WTC11 (cell line): ENCODE measurements at regions not wholly inside any gene's neighbourhood (a gene's known extent, or its start where the extent isn't known, plus 50 kb on each side); places are given as distances from the start of the nearest gene placed in this dataset.

Source experiments
- ATAC-seq: fragments of 200-7000 bp; cut with Tn5 transposase; 2 replicates; pipeline ENCODE4 v1.10.0; 2021; ENCODE audit warnings: mild to moderate bottlenecking, moderate library complexity
- CTCF ChIA-PET: fragments of 300-600 bp; sonication (Branson Sonifier 250); formaldehyde crosslinking; loops from one replicate; lab custom pipeline; 2021; ENCODE audit warnings: antibody characterized with exemption; lab: Charles Lee
- POLR2A ChIA-PET: fragments of 350-600 bp; sonication (Branson Sonifier 250); formaldehyde crosslinking; loops from one replicate; lab custom pipeline; 2021; ENCODE audit warnings: antibody characterized with exemption; lab: Charles Lee
- DNase-seq: peaks from one replicate; pipeline ENCODE4 v3.0.0; 2021; ENCODE audit warnings: low spot score
- H3K27ac Mint-ChIP-seq: 2 replicates; pipeline ENCODE4 v1.8.0; 2021; ENCODE audit warnings: mixed read lengths
- H3K27me3 Mint-ChIP-seq: 2 replicates; pipeline ENCODE4 v1.8.0; 2021; ENCODE audit warnings: low read depth, mild to moderate bottlenecking, moderate library complexity, mixed read lengths
- H3K36me3 Mint-ChIP-seq: 2 replicates; pipeline ENCODE4 v1.8.0; 2021; ENCODE audit warnings: mixed read lengths
- H3K4me1 Mint-ChIP-seq: 2 replicates; pipeline ENCODE4 v1.8.0; 2022; ENCODE audit warnings: mixed read lengths
- H3K4me3 Mint-ChIP-seq: 2 replicates; pipeline ENCODE4 v1.8.0; 2021; ENCODE audit warnings: mild to moderate bottlenecking, moderate library complexity, mixed read lengths
- H3K9me3 Mint-ChIP-seq: 2 replicates; pipeline ENCODE4 v1.8.0; 2021; ENCODE audit warnings: mixed read lengths
- ATF2 ChIP-seq: sonication (generic); formaldehyde crosslinking; IDR thresholded peaks from 2 replicates; pipeline ENCODE4 v1.8.1; 2022; ENCODE audit warnings: low read depth, missing genetic modification reagents, borderline replicate concordance
- ATF6 ChIP-seq: sonication (generic); formaldehyde crosslinking; IDR thresholded peaks from 2 replicates; pipeline ENCODE4 v1.8.1; 2023; ENCODE audit warnings: mild to moderate bottlenecking, missing genetic modification reagents
- GRHL2 ChIP-seq: fragments of 250-450 bp; sonication (Bioruptor Pico); IDR thresholded peaks from 2 replicates; pipeline ENCODE4 v1.8.0; 2022; ENCODE audit warnings: mild to moderate bottlenecking, moderate library complexity; ENCODE audit not compliant: insufficient replicate concordance, severe bottlenecking
- MLX ChIP-seq: sonication (generic); formaldehyde crosslinking; IDR thresholded peaks from 2 replicates; pipeline ENCODE4 v1.8.1; 2023; ENCODE audit warnings: mild to moderate bottlenecking, missing genetic modification reagents, moderate library complexity
- MXD4 ChIP-seq: fragments of 250-450 bp; sonication (Bioruptor Pico); IDR thresholded peaks from 2 replicates; pipeline ENCODE4 v1.8.0; 2021; ENCODE audit warnings: mild to moderate bottlenecking, moderate library complexity, borderline replicate concordance
- PRDM15 ChIP-seq: sonication (generic); formaldehyde crosslinking; IDR thresholded peaks from 2 replicates; pipeline ENCODE4 v1.8.0; 2022; ENCODE audit warnings: missing genetic modification reagents
- PREB ChIP-seq: sonication (generic); formaldehyde crosslinking; IDR thresholded peaks from 2 replicates; pipeline ENCODE4 v1.8.1; 2022; ENCODE audit warnings: mild to moderate bottlenecking, missing genetic modification reagents, moderate library complexity, borderline replicate concordance
- RELA ChIP-seq: sonication (generic); formaldehyde crosslinking; IDR thresholded peaks from 2 replicates; pipeline ENCODE4 v1.8.1; 2022; ENCODE audit warnings: missing genetic modification reagents, mild to moderate bottlenecking, borderline replicate concordance
- TEAD1 ChIP-seq: sonication (generic); formaldehyde crosslinking; IDR thresholded peaks from 2 replicates; pipeline ENCODE4 v1.8.0; 2022; ENCODE audit warnings: mild to moderate bottlenecking, missing genetic modification reagents
- ZNF121 ChIP-seq: sonication (generic); formaldehyde crosslinking; IDR thresholded peaks from 2 replicates; pipeline ENCODE4 v1.8.0; 2023; ENCODE audit warnings: missing genetic modification reagents
- ZNF232 ChIP-seq: sonication (generic); formaldehyde crosslinking; IDR thresholded peaks from 2 replicates; pipeline ENCODE4 v1.8.0; 2022; ENCODE audit warnings: mild to moderate bottlenecking, missing genetic modification reagents
- ZNF281 ChIP-seq: sonication (generic); formaldehyde crosslinking; IDR thresholded peaks from 2 replicates; pipeline ENCODE4 v1.8.0; 2023; ENCODE audit warnings: mild to moderate bottlenecking, missing genetic modification reagents
- ZNF512 ChIP-seq: sonication (generic); formaldehyde crosslinking; IDR thresholded peaks from 2 replicates; pipeline ENCODE4 v1.8.1; 2022; ENCODE audit warnings: missing genetic modification reagents, borderline replicate concordance

- TF ChIP-seq ATF6 (CRISPR knock-in tag), result no peak
- TF ChIP-seq ZNF121, result no peak
- TF ChIP-seq PRDM15 (CRISPR knock-in tag), result no peak
These were observed 159.8 kb upstream of the SYNDIG1 start (continued) for GRCh38 chr20:24309596-24309995.

- no peak for DNase-seq
- Mint-ChIP-seq H3K27me3 (no peaks in the 10 kb centered on the region), H3K4me3 (no peak overlapping the region), H3K9me3 (peaks cover 3% of the 10 kb centered on the region; the same call in 1 of the 2 replicates), H3K27ac (no peak overlapping the region)
- TF ChIP-seq PREB (CRISPR knock-in tag), result no peak
- TF ChIP-seq ZNF232 (CRISPR knock-in tag), result no peak
- no peak for TF ChIP-seq ATF2 (CRISPR knock-in tag)
- no peak for TF ChIP-seq ZNF512 (CRISPR knock-in tag)
- no peak for TF ChIP-seq MXD4 (CRISPR knock-in tag)
- TF ChIP-seq, all 79 proteins: peak for 0
- CTCF ChIA-PET, result no interaction called here
- POLR2A ChIA-PET, result interaction anchor here (1.1 kb wide), 1 partner anchor 414 kb away, joined by 3 read pairs; no protein-coding TSS in a partner anchor
- no peaks in the 10 kb centered on the region for H3K4me1 Mint-ChIP-seq
- H3K36me3 Mint-ChIP-seq, result no peaks in the 10 kb centered on the region
- ATAC-seq, result no peak
These were observed 164.1 kb upstream of the SYNDIG1 start for GRCh38 chr20:24305371-24305770.

- Mint-ChIP-seq H3K4me1 (no peaks in the 10 kb centered on the region), H3K36me3 (no peaks in the 10 kb centered on the region), H3K9me3 (peaks cover 3% of the 10 kb centered on the region; the same call in 1 of the 2 replicates), H3K4me3 (no peak overlapping the region), H3K27me3 (no peaks in the 10 kb centered on the region), H3K27ac (no peak overlapping the region)
- POLR2A ChIA-PET, result no interaction called here
- CTCF ChIA-PET, result no interaction called here
- ATAC-seq (no peak), DNase-seq (no peak)
- TF ChIP-seq GRHL2 (CRISPR knock-in tag), result no peak
- TF ChIP-seq MLX (CRISPR knock-in tag), result no peak
- TF ChIP-seq TEAD1, result no peak
- TF ChIP-seq PREB (CRISPR knock-in tag), result no peak
- no peak for TF ChIP-seq RELA (CRISPR knock-in tag)
- TF ChIP-seq ZNF281 (CRISPR knock-in tag), result no peak
These were observed 165.1 kb upstream of the SYNDIG1 start for GRCh38 chr20:24304291-24304690.
